SIG-M5 (cell line): ENCODE measurements at regions not wholly inside any gene's neighbourhood (a gene's known extent, or its start where the extent isn't known, plus 50 kb on each side); places are given as distances from the start of the nearest gene placed in this dataset.
A peak's percentile ranks its signal among the peaks of the same experiment; 100 is the strongest.
"Not testable (repeated sequence)": the region's sequence is repeated elsewhere in the genome, so short reads cannot be mapped to it uniquely, and the experiment has no call there.

ENCODE experiments used
- DNase-seq: peaks from one replicate; lab custom pipeline; 2025; lab: John Stamatoyannopoulos, UW

GRCh38 chr22:26082866-26083265 lies 86.4 kb upstream of the SEZ6L start:
- no peak for DNase-seq

DNA sequence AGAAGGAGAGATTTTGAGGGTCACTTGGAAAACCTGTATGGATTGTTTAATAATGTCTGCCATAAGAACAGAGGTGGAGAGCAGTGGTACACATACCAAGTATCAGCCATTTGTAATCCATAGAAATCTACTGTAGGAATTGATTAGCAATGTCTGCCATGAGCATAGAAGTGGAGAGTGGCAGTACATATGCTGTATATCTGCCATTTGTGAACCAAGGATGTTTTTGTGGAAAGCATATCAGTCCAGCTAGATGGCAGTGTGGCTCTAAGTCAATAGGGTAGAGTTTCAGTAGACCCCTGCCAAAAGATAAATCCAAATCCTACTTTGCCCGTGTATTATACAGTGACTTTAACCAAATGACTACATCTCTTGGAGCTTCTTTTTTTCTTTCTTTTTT lies 82.9 kb upstream of the SEZ6L start:
- no peak for DNase-seq

DNA sequence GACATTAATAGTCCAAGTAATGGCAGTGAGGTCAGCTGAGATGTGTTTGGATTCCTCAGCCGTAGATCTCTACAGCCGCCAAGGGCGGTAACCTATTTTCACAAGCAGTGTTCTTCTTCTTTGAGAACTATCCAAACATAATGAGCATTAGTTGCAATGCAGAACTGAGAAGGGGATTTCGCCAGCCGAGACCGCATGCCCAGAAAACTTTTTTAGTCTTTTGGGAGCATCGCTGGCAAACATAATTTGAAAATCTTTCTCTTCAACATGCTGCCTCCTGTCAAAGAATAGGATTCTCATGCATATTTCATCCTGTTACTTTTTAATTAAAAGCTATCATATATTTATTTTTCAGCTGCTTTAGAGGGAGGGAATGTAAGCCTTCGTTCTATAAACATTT lies 81.4 kb upstream of the SEZ6L start:
- DNase-seq, result no peak

GRCh38 chr22:26090821-26091220 lies 78.4 kb upstream of the SEZ6L start:
- no peak for DNase-seq

DNA sequence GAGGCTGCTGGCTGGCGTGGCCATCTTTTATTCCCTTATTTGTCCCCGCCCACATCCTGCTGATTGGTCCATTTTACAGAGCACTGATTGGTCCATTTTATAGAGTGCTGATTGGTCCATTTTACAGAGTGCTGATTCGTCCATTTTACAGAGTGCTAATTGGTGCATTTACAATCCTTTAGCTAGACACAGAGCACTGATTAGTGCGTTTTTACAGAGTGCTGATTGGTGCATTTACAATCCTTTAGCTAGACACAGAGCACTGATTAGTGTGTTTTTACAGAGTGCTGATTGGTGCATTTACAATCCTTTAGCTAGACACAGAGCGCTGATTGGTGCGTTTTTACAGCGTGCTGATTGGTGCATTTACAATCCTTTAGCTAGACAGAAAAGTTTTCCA lies 74.8 kb upstream of the SEZ6L start:
- DNase-seq, result not testable (repeated sequence)

- peak; percentile 14 for DNase-seq
These were observed 73.9 kb upstream of the SEZ6L start for GRCh38 chr22:26095256-26095956.

- no peak for DNase-seq
These were observed 71.9 kb upstream of the SEZ6L start for GRCh38 chr22:26097411-26097810.

GRCh38 chr22:26097840-26098239 lies 71.4 kb upstream of the SEZ6L start:
- DNase-seq, result no peak

- DNase-seq, result no peak
These were observed 66.2 kb upstream of the SEZ6L start for GRCh38 chr22:26103023-26103422.

GRCh38 chr22:26106412-26106811 lies 62.9 kb upstream of the SEZ6L start:
- DNase-seq, result no peak

DNA sequence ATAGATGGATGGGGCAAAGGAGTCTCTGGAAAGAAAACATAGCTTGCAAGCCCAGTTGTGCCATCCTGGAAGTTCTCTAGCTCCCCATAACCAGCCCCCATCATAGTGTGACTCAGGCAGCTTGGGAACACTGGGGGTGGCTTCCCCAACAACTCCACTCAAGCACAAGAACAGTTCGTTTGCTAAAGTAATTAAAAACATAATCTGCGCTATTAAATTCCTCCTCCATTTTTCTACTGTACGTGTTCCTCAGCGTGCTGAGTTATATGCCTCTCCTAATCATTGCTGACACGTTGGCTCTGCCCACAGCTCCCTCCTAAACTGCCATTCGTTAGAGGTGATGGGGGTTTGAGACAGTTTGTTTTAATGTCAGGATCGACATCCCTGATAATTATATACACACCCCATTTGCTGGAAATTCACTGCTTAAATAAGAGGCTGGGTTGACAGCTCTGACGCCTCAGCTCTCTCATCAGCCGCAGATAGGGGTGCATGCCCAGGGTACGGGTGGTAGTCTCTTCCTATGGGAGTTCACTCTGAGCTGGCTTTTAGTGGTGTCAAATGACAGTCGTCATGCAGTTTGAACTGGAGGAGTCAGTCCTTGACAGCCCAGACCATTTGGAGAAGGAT lies 59.5 kb upstream of the SEZ6L start:
- no peak for DNase-seq

GRCh38 chr22:26114826-26115225 lies 54.4 kb upstream of the SEZ6L start:
- no peak for DNase-seq

GRCh38 chr22:26115266-26115665 lies 54.0 kb upstream of the SEZ6L start:
- no peak for DNase-seq
